HL-60 (cell line): ENCODE measurements at regions not wholly inside any gene's neighbourhood (a gene's known extent, or its start where the extent isn't known, plus 50 kb on each side); places are given as distances from the start of the nearest gene placed in this dataset.

Experiments
- DNase-seq, 2 experiments: peaks; one replicate each; pipeline ENCODE4 v3.0.0-alpha.2; 2010 to 2020; ENCODE audit warnings: low read depth in 1 of 2, low spot score in 1 of 2
- H3K27ac ChIP-seq: fragments of 250-450 bp; sonication (Bioruptor Pico); replicated peaks from 2 replicates; pipeline ENCODE4 v1.5.1; 2020; ENCODE audit warnings: mild to moderate bottlenecking, moderate library complexity
- H3K27me3 ChIP-seq: fragments of 250-450 bp; sonication (Bioruptor Pico); 2 replicates; pipeline ENCODE4 v1.5.1; 2021; ENCODE audit warnings: mild to moderate bottlenecking, moderate library complexity; ENCODE audit not compliant: insufficient read depth, poor library complexity, severe bottlenecking
- H3K4me3 ChIP-seq: replicated peaks from 2 replicates; pipeline ENCODE4 v1.5.1; 2011; ENCODE audit warnings: mild to moderate bottlenecking, control low read depth, low read length; ENCODE audit not compliant: insufficient read depth
- CTCF ChIP-seq: IDR thresholded peaks from one replicate; pipeline ENCODE4 v1.5.1; 2011; ENCODE audit warnings: low read length, control low read depth, inconsistent platforms; ENCODE audit not compliant: insufficient read depth
- GABPA ChIP-seq: IDR thresholded peaks from 2 replicates; pipeline ENCODE4 v1.6.1; 2012; ENCODE audit warnings: low read depth
- POLR2AphosphoS5 ChIP-seq: IDR thresholded peaks from 2 replicates; pipeline ENCODE4 v1.6.1; 2012; ENCODE audit warnings: low read depth
- REST ChIP-seq: IDR thresholded peaks from 2 replicates; pipeline ENCODE4 v1.6.1; 2012; ENCODE audit warnings: low read depth; ENCODE audit not compliant: insufficient replicate concordance
- SPI1 ChIP-seq: IDR thresholded peaks from 2 replicates; pipeline ENCODE4 v1.6.1; 2012; ENCODE audit warnings: low read depth, mild to moderate bottlenecking, borderline replicate concordance

- Histone ChIP-seq H3K27ac (no peak overlapping the region), H3K27me3 (peaks cover 3% of the 10 kb centered on the region), H3K4me3 (no peak overlapping the region)
- TF ChIP-seq REST, result no peak
- no peak for TF ChIP-seq POLR2AphosphoS5
- TF ChIP-seq CTCF, result no peak
- TF ChIP-seq GABPA, result no peak
- no peak for TF ChIP-seq SPI1
- no peak for DNase-seq
These were observed 73.6 kb downstream of the BMP2 start for GRCh38 chr20:6841128-6841527.

- DNase-seq, result no peak
- H3K4me3 ChIP-seq, result no peak overlapping the region
These were observed 77.7 kb downstream of the BMP2 start for GRCh38 chr20:6845141-6845540.

GRCh38 chr20:6848041-6848440 lies 80.6 kb downstream of the BMP2 start:
- no peaks in the 10 kb centered on the region for H3K27me3 ChIP-seq
- DNase-seq, result no peak
- no peak overlapping the region for H3K27ac ChIP-seq
- no peak overlapping the region for H3K4me3 ChIP-seq
- TF ChIP-seq REST (no peak), GABPA (no peak), CTCF (no peak), SPI1 (no peak), POLR2AphosphoS5 (no peak)

More at GRCh38 chr20:6845141-6845540, 77.7 kb downstream of the BMP2 start:
- H3K27ac ChIP-seq, result no peak overlapping the region
- TF ChIP-seq GABPA, result no peak
- no peak for TF ChIP-seq REST
- TF ChIP-seq POLR2AphosphoS5, result no peak
- TF ChIP-seq SPI1, result no peak
- TF ChIP-seq CTCF, result no peak
- no peaks in the 10 kb centered on the region for H3K27me3 ChIP-seq
